HEK293 (cell line): ENCODE measurements at regions not wholly inside any gene's neighbourhood (a gene's known extent, or its start where the extent isn't known, plus 50 kb on each side); places are given as distances from the start of the nearest gene placed in this dataset.

Experiments
- HOXD13 ChIP-seq: sonication (generic); formaldehyde crosslinking; IDR thresholded peaks from 2 replicates; pipeline ENCODE4 v1.8.0; 2022; ENCODE audit warnings: missing genetic modification reagents, borderline replicate concordance
- PRDM1 ChIP-seq: fragments of 450-650 bp; formaldehyde crosslinking; IDR thresholded peaks from 2 replicates; pipeline ENCODE4; 2016; ENCODE audit warnings: missing biosample characterization, missing genetic modification characterization
- SALL2 ChIP-seq: fragments of 450-650 bp; formaldehyde crosslinking; IDR thresholded peaks from 2 replicates; pipeline ENCODE4 v1.5.0; 2017; ENCODE audit warnings: missing biosample characterization, mild to moderate bottlenecking, missing genetic modification characterization, borderline replicate concordance
- ZNF311 ChIP-seq: fragments of 450-650 bp; formaldehyde crosslinking; IDR thresholded peaks from 2 replicates; pipeline ENCODE4 v1.5.1; 2017; ENCODE audit warnings: missing biosample characterization, missing genetic modification characterization, borderline replicate concordance
- ZNF530 ChIP-seq: fragments of 450-650 bp; formaldehyde crosslinking; IDR thresholded peaks from 2 replicates; pipeline ENCODE4 v1.5.1; 2016; ENCODE audit warnings: low read depth, missing biosample characterization, missing genetic modification characterization
- ZNF555 ChIP-seq: fragments of 450-650 bp; formaldehyde crosslinking; conservative IDR thresholded peaks from 2 replicates; pipeline ENCODE4 v1.5.1; 2017; ENCODE audit warnings: missing biosample characterization, mild to moderate bottlenecking, missing genetic modification characterization, inconsistent platforms
- ZNF830 ChIP-seq: fragments of 450-650 bp; IDR thresholded peaks from 2 replicates; pipeline ENCODE4 v1.5.0; 2018; ENCODE audit warnings: missing biosample characterization, missing genetic modification characterization, low read depth, mild to moderate bottlenecking, moderate library complexity
- TF ChIP-seq, protein P1 (sequence below): fragments of 450-650 bp; formaldehyde crosslinking; IDR thresholded peaks from 2 replicates; pipeline ENCODE4 v1.5.1; 2016; ENCODE audit warnings: missing biosample characterization, missing genetic modification characterization
- TF ChIP-seq, protein P2 (sequence below): sonication (generic); formaldehyde crosslinking; IDR thresholded peaks from 2 replicates; pipeline ENCODE4 v1.8.1; 2022; ENCODE audit warnings: mild to moderate bottlenecking, moderate library complexity, missing genetic modification reagents

DNA sequence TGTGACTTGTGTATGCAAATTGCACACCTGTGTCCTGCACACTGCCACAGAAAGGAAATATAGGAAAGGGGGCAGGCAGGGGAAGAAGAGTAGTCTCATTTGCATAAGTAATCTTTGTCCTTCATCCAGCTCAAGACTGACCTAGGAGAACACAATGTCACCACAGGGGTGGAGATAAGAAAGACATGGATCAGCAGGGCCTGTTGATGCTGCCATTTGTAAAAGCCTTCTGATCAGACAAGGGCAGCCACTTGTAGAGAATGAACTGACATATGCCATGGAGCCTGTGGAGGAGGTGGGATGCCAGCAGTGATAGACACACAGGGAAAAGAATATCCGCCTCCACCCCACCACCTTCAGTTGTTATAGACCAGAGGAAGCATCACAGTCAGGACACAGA lies 528.9 kb downstream of the HTR7 start:
- TF ChIP-seq ZNF555 (tag by site-specific recombination) (no peak), PRDM1 (tag by site-specific recombination) (no peak), HOXD13 (no peak), ZNF530 (tag by site-specific recombination) (no peak), ZNF311 (tag by site-specific recombination) (no peak), SALL2 (no peak), ZNF830 (tag by site-specific recombination) (no peak)
- TF ChIP-seq, protein P1, sequence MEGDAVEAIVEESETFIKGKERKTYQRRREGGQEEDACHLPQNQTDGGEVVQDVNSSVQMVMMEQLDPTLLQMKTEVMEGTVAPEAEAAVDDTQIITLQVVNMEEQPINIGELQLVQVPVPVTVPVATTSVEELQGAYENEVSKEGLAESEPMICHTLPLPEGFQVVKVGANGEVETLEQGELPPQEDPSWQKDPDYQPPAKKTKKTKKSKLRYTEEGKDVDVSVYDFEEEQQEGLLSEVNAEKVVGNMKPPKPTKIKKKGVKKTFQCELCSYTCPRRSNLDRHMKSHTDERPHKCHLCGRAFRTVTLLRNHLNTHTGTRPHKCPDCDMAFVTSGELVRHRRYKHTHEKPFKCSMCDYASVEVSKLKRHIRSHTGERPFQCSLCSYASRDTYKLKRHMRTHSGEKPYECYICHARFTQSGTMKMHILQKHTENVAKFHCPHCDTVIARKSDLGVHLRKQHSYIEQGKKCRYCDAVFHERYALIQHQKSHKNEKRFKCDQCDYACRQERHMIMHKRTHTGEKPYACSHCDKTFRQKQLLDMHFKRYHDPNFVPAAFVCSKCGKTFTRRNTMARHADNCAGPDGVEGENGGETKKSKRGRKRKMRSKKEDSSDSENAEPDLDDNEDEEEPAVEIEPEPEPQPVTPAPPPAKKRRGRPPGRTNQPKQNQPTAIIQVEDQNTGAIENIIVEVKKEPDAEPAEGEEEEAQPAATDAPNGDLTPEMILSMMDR = no peak
- TF ChIP-seq, protein P2, sequence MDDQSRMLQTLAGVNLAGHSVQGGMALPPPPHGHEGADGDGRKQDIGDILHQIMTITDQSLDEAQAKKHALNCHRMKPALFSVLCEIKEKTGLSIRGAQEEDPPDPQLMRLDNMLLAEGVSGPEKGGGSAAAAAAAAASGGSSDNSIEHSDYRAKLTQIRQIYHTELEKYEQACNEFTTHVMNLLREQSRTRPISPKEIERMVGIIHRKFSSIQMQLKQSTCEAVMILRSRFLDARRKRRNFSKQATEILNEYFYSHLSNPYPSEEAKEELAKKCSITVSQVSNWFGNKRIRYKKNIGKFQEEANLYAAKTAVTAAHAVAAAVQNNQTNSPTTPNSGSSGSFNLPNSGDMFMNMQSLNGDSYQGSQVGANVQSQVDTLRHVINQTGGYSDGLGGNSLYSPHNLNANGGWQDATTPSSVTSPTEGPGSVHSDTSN (CRISPR knock-in tag) = no peak
